Ammon's horn (tissue), 1 donor: ENCODE measurements at regions not wholly inside any gene's neighbourhood (a gene's known extent, or its start where the extent isn't known, plus 50 kb on each side); places are given as distances from the start of the nearest gene placed in this dataset.

Source experiments
- DNase-seq: peaks from one replicate; pipeline ENCODE4 v3.0.0-alpha.2; 2016; ENCODE audit warnings: low spot score

DNA sequence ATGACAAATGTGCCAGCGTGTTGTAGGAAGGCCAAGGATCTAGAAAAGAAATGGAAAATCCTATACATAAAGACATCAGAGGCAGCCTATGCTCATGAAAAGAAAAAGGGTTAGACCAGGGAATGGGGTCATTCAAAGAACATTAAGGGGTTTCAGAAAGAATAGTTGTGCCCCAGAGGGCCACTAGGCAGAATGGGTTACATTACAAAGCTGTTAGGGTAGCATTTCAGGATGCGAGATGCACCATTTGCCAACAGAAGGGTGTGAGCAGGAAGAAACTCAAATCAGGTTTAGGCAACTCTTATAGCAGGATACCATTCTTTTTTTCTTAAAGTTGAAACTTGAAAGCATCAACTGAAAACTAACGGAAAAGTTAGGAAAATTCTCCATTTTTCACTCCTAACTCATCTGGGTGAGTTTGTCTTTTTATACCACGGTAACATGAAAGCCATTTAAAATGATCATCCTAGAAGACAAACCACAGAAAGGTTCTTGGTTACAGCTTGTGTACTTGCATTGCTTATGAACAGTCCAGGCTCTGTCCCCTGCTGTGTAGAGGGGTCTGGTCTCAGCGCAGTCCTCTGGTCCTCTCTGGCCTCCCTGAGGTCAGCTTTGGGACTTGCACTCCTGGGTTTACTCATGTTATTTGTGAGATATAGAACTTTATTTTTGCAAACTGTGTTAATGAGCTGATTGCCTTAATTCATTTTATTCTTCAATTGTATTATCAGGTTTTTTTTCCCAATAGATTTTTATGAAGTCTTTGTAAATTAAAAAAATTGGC is 209.1 kb downstream of the DACT1 start:
- no peak for DNase-seq

DNA sequence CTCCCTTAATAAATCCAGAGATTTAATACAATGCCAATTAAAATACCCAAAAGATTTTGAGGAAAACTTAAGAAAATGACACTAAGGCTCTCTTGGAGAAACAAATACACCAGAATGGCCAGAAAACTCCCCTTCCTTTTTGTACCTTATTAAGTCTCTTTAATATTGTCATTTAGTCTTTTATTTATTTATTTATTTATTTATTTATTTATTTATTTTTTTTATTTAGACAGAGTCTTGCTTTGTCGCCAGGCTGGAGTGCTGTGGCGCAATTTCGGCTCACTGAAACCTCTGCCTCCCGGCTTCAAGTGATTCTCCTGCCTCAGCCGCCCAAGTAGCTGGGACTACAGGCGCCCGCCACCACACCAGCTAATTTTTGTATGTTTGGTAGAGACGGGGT is 210.6 kb downstream of the DACT1 start:
- DNase-seq, result no peak

DNA sequence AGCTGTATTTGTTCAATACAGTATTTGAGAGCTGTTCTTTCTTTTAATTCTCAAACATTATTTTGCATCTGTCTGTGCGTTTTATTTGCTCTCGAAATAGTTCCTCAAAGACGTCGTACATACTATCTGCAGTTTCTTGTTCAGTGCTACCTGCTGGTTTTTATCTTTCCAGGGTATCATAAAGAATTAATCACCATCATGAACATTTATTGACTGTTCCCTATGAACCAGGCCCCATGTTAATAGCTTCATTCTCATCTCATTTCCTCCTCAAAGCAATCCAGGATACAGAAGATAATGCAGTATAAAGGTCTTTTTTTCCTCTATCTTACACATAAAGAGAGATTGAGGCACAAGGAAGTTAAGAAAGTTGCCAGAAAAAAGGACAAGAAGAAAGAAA is 211.8 kb downstream of the DACT1 start:
- no peak for DNase-seq

DNA sequence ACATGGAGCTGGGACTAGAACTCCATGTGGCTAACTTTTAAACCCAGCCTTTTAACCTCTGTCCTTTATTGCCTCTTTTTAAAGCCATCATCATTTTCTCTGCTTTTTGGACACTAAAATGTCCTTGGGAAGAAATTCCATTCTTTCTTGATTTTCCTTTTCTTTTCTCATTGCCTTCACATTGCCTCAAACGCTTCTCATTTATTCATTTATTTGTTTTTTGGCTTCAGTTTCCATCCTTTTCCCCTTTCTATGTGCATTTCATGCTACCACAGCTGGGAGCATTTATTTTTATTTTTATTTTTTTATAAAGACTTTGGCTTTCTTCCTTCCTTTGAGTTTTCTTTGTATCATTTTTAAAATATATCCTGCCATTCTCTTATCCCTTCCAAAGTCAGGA is 212.2 kb downstream of the DACT1 start:
- no peak for DNase-seq

DNA sequence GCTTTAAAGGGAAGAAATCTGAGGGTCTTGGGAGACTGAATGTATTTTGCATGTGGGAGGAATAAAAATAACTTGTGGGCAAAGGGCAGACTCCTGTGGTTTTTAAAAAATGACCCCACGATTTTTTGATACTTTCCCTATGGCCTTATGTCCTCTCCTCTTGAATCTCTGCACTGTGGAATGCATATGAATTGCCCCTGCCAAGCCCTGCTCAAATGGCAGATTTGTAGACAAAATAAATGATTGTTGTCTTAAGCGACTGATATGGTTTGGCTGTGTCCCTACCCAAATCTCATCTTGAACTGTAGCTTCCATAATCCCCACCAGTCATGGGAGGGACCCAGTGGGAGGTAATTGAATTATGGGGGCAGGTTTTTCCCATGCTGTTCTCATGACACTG is 223.8 kb downstream of the DACT1 start:
- no peak for DNase-seq

DNA sequence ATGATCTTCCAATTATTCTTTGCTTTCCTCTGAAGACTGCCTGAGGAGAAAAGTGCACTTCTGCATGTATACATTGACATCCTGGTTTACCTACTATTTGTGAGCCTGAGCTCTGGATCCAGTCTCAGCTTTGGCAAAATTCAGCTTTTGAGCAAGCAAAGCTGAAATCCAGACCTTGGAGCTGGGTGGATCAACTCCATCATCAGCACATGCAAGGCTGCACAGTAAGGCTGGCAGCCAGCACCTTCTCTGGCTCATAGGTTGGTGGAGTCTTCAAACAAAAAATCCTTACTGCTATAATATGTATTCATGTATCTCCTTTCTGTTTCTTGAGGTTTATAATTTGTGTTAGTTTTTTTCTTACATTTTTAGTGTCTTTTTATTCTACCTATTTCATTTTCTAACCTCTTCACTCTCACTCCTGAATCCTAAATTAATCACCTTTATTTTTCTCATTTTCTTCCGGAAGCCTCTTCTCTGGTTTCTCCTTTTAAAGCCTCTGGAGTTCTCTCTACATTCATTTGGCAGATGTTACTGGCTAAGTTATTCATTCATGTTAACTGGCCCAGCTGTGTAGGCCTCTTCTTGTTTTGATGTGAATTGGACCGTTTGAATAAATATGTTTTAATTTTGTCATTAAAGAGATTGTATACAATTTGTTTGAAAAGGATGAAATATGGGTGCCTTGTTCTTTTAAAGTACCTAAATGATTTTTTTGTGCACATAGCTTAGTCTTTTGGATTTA is 224.8 kb downstream of the DACT1 start:
- no peak for DNase-seq

DNA sequence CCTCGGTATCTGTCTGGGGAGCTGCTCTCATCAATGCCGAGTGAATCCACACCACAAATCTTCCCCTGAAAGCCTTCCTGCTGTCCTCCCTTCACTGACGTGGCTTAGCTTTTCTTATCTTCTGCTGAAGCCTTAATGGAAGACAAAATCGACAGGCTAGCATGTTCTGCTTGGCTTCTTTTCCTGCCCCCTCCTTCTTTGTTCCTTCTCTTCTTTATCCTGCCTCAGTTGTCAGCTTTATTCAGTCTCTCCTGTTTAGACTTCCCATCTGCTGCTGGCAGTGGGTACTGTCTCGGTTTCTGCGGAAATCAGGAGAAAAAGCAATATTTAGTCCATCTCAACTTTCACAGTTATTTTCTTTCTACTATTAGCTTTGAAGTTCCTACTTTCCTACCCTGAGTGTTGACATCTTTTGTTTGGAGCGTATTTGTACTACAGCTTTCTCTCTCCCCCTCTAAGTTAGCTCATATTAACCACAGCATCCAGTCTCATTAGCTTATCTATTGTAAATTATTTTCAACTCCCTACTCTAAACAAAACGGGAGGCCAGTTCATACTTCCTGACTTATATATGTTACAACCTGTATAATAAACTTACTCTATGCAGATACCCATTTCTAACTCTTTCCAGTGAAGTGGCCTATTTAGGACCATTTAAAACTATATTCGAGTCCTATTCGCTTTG is 226.0 kb downstream of the DACT1 start:
- DNase-seq, result no peak

DNA sequence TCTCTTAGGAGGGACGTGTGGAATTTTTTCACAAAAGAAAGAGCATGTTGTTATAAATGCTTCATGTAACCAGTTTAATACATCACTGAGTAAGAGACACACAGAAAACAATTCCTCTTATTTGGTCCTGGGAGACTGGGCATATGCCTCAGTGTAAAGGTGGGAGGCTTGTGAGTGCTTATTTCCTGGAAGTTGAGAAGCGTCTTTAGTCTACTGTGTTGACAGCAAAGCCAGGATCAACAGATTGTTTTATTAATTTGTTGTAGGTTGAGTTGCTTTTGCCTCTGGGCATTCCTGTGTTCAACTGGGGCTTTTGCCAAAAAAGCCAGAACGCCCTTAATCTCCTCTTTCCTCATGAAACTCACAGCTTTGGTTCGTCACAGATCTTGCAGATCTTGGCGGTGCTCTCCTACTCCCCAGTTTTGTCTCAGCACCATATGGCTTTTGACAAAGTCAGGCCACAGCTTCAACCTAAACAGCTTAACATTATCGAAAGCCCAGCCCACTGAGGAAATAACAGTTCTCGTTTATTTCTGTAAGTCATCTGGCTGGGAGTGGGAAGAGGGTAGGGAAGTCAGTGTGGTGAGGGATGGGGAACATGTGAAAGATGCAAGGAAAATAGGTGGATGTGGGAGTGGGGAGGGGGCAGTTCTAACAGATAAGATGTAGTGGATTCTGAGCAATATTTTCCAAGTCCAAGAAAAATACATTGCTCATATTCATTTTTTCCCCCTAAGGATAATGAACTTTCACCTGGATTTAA is 227.2 kb downstream of the DACT1 start:
- DNase-seq, result no peak

DNA sequence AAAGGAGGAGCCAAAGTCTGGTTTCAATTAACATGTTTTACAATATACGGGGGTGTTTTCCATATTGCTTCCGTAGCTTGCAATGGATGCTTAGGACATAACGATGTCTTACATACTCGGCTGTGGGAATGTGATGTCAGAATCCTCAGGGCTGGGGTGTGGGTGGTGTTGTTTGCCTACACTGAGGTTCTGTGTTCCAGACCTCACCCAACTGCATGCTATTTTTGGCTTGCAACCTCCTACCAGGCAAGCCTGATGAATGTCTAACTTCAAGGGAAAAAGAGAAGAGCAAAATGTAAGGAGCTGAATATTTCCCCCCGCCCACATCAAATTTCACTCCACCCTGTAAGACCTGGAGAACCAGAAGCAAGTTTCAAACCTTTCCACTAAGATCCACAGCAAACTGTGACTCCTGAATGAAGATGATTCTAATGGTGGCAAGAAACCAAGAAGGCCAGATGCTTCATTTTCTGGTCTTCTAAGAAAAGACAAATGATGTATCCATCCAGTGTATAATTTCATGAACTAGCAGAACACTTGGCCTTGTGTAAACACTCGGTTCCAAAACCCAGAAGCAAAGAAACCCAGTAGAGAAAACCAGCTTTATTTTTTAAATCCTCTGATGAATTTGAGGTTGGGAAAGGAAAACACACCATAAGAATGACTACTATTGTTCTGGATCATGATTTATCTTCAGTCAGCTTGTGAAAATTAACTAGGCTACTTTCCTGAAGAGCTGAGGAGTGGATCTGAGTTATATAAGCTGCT is 227.9 kb downstream of the DACT1 start:
- peak; percentile 24 for DNase-seq

DNA sequence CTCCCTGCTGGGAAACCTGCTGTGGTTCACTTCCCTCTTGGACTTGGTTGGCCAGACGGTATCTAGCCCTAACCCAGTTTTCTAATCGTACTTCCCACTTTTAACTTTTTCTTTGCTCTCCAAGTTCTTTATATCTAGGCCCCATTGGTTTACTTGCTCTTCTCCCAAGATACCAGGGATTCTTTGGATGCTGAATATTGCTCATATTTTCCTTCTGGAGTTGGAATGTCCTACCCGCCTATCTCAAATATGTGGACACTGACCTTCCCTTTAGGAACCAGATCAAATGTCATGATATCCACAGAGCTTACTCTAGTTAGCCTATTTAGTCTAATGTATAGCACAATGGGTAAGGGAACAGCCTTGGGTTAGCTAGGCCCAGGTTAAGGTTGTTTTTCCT is 228.6 kb downstream of the DACT1 start:
- no peak for DNase-seq

DNA sequence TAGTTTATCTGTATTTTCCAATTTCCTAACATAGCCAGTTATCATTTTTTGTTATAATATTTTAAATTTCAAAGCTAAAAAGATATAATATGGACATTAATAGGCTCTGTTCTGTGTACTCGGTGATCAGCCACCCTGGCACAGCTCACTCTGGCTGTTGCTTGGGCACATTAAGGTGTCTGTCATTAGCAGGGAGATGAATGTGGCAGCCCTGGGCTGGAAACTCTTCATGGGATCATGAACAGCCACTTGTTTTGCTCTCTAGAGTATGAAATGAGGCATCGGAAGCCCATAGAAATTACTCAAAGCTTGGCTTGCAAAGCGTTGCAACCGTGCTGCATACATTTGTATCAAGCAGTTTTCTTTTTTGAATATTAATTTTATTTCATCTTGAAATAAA is 233.2 kb downstream of the DACT1 start:
- DNase-seq, result no peak

DNA sequence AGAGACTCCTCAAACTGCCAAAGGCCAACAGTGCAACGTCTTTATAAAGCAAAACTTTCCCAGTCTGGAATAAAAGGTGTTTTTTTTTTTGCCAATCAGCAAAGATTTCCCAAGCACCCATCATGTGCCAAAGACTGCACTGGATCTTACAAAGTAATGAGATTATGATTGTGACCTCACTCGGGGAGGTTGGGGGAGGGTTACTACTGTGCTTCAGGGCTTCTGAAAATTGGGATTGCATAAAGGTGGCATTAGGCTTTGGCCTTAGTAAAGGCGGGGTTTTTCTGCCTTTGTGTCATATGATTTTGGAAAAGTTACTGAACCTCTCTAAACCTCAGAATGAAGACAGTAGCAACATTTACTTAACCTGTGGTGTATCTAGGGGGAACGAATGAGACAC is 233.8 kb downstream of the DACT1 start:
- DNase-seq, result no peak

DNA sequence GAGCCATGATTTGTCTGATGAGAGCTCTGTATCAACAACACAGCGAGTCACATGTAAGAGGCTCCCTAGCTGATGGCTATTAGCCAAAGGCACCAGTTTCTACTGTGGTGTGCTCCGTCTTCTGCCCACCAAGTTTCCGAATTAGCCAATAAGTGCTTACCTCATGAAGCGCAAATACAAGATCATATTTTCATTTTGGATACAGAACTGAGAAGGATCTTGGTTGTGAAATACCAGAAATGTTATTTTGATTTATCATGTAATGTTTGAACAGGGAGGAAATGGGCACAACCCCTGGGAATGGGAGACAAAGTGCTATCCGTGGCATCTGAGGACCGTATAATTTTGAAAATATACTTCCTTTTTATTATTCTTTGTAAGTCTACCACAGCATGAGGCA is 234.3 kb downstream of the DACT1 start:
- no peak for DNase-seq

DNA sequence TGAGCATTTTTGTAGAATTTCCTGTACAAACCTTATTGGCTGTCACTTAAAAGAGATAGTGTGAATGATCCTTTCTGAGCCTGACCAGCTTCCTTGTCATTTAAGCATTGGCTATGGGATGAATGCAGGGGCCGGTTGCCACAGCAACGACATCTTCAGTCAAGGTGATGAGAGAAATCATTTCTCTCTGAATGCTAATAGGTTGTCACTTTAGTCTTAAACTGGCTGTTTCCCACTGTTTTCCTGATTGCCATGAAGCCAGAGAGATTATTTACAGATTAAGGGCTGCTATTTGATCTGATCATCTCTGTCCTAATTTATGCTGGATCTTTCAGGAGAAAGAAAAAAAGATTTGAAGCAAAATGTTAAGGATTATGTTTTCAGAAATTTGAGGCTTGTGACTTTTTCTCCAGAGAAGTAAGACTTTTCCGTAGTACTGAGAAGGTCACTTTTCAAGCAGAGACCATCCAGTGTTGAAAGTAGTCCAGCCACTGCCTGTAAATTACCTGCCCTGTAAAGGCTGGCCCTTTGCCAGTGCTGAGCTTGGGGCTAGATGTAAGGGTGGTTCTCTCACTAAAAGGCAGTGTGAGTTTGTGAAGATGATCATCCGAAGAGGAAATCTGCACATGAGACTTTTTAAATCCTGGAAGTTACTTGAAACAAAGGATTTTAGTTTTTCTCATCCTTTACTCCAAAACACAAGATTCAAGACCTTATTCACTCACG is 235.6 kb downstream of the DACT1 start:
- no peak for DNase-seq

DNA sequence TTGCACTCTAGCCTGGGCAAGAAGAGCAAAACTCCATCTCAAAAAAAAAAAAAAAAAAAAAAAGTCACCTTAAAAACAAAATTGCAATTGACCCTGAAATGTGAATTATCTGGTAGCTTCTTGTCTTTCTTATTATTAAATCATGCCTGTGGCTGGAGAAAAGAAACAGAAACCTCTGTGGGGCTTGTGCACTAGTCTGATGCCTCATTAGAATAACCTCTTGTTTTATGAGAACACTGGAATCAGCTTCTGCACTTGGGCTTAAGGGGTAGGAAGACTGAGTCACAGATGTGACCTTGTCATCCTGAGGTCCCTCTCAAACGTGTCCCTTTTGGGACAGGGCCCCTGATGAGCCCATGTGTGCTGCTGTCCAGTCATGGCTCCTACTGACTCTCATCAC is 237.9 kb downstream of the DACT1 start:
- no peak for DNase-seq

DNA sequence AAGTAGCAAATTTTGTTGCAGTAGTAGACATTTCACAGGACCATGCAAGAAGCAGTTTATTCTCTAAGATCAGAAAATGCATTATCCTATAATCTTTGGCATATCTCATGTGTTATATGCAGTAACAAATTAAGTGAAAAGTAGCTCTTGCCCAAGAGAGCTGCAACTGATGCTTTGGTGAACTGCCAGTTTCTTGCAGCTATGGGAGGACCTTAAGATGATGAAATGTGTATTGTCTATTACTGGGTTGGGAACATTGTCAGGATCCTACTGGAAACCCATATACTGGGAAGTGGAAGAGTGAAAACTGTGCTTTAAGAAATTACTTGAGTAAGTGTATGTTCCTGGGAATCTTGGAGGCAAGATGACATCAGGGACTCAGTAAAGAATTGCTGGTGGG is 238.8 kb downstream of the DACT1 start:
- DNase-seq, result no peak

DNA sequence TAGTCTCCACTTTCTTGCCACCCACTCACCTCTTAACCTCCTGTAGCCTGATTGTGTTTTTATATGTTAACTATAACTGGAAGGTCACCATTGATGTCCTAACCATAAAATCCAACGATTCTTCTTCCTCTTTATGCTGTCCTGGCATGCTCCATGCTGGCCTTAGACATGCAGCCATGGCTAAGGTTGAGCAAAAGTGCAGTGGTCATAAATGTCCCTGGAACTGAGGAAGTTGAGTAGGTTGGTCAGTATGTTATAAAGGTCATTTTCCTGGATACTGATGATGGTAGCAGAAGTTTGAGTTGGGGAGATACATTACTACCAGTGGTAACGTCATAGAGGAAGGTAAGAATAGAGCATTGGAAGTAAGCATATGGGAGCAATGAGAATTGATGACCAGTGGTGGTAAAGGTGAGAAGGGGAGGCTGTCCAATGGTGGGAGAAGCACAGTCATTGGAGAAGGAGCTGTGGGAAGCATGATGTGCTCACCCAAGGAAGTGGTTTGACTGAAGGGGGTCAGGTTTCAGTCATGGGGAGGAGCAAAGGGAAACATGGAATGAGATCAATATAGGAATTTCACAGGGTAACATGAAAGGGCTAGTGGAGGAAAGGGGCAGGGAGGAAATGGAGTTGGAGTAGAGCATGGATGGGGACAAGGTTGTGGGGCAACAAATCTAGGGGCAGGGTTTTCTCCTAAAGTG is 240.8 kb downstream of the DACT1 start:
- DNase-seq, result no peak

DNA sequence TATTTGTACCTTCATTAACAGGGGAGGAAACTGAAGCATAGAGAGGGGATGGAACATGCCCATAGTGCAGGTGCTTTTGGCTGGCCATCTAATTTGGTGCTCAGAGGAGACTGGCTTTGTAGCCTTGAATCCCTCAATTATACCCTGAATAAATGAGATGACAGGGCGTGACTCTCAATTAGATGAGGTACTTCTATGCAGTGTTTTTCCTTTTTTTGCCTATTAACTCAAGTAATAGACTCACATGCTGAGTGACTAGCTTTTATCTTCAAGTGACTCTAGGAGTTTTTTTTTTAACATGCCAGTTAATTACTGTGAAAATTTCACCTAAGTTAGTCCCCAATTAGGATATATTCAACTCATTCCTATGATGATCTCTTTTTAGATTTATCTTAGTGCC is 243.7 kb downstream of the DACT1 start:
- DNase-seq, result no peak

DNA sequence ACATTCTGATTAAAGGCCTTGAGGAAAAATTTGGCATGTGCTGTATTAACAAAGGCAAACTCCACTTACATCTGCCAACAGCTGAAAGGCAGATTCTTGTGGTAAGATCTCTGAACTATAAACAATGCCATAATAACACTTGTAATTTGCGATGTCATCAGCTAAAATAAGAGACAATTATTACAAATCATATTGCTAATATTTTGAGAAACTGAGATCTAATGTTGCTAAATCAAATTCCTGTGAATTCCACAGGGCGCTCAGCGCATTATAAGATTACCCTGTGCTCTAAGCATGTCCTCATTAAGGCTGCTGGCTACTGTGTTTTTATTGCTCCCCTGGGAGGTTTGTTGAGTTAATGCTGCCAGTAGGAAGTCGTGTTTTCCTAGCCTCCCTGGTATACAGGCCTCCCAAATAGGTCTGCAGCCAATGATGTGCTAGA is 244.8 kb downstream of the DACT1 start:
- no peak for DNase-seq

DNA sequence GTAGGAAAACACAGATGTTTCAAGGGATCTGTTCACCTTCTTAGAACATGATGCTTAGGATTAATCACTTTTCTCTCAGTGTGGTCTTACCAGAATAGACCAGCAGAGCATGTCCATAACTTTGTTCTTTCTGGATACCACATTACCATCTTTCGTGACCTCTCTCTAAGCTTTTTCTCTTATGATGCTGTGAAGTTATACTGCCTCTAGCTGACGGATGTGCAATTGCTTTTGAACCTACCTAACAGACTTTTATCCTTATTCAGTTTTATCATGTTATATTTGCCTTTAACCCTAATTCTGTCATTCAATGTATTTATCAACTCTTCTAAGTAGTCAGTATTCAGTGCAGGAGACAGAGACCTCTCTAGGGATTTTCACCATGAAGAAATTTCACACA is 246.7 kb downstream of the DACT1 start:
- no peak for DNase-seq
